AML-193 (cell line): ENCODE measurements at regions not wholly inside any gene's neighbourhood (a gene's known extent, or its start where the extent isn't known, plus 50 kb on each side); places are given as distances from the start of the nearest gene placed in this dataset.

ENCODE experiments used
- DNase-seq, 2 experiments: peaks; one replicate each; lab custom pipeline; 2025; lab: John Stamatoyannopoulos, UW

DNA sequence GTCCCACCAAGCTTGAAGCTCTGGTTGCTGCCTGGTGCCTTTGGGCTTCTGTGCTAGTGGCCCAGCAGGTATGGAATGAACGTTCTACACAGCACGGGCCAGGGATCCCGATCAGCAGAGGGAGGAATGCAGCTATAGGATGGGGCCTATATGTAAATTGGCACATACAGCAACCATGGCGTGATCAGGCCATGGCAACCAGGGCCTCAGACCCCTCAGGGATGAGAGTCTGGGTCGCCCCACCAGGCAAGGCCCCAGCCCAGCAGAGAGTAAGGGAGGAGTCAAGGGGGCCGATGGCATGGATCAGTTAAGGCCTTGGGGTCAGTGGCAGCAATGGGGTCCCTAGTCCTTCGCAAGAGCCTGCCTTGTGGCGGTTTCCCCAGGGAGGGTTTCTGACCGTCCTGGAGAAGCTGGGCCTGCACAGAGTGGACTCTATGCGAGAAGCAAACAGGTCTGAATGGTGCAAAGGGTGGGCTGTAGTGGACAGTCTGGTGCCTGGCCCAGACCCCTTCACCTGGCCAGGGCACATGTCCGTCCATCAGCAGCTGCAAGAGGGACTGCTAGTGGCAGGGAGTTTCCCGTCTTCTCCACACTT is 98.2 kb upstream of the SLC22A11 start:
- no peak for DNase-seq

DNA sequence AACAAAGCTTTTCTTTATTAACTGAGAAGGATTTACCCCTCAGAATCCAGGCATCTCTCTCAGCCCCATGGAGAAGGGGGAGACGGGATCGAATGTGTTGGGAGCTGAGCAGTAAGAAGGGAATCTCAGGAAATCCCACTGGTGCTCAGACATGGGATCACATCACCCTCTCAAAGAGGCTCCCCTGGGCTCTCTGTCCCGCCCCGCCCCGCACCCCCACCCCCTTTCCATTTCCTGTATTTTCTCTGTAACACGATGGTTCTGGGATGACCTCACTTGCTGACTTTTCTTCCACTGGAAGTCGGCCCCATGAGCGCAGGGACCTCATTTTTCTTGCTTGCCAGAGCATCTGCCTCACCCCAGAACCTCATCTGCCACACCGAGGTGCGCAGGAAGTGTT is 96.7 kb upstream of the SLC22A11 start:
- no peak for DNase-seq

DNA sequence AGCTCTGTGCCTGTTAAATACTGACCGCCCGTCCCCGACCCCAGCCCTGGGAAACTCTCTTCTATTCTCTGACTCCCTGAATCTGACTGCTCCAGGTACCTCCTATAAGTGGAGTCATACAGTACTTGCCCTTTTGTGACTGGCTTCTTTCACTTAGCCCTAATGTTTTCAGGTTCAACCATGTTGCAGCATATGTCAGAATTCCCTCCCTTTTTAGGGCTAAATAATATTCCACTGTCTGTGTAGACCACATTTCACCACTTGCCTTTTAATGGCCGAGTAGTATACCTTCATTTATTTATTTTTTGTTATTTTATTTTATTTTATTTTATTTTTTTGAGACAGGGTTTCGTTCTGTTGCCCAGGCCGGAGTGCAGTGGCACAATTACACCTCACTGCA is 96.1 kb upstream of the SLC22A11 start:
- DNase-seq: no peak

DNA sequence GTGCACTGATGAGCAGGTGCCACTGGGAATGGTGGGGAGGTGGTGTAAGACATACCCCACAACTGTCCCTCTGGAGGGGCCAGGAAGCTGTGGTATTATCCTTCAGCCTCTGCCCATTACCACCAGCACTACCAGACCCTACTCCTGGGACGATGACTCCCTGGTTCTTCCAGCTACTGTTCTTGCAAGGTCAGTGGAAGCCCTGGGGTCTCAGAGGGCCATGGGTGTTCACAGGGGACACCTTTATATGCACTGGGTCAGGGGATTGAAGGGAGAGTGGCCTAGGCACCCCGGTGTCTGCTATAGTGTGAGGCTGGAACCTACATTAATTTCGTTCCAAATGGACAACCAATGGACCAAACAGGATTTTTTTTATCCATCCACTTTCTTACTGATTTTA is 94.7 kb upstream of the SLC22A11 start:
- no peak for DNase-seq

DNA sequence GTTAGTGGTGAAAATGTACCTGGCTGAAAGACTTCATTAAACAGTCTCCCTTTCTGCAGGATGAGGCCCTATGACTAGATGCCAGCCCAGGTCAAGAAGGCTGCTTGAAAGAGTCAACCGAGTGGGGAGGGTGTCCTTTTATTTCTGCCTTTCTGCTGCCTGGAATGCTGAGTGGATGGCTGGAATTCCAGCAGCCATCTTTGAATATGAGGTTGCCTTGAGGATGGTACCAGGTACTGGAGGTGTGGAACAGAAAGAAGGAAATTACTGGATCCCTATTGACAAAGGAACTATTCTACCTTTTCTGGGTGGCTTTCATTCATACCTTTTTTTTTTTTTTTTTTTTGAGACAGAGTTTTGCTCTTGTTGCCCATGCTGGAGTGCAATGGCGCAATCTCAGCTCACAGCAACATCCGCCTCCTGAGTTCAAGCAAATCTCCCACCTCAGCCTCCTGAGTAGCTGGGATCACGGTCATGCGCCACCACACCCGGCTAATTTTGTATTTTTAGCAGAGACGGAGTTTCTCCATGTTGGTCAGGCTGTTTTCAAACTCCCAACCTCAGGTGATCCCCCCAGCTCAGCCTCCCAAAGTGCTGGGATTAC is 89.5 kb upstream of the SLC22A11 start:
- no peak for DNase-seq

DNA sequence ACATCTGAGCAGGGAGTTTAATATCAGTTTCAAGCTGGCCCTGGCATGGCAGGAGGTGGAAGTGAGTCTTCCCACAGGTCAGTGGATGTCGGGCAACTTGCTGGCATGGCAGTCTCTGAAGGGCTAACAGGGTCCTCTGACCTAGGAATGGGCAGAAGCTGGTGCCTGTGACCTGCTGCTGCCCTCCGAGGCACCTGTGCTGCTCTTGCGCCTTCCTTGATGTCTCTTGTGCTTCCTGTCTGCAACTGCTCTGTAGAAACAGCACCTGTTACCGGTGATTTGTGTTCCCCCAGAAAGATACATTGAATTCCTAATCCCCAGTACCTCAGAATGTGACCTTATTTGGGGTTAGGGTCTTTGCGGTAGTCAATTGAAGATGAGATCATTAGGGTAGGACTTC is 86.5 kb upstream of the SLC22A11 start:
- no peak for DNase-seq

DNA sequence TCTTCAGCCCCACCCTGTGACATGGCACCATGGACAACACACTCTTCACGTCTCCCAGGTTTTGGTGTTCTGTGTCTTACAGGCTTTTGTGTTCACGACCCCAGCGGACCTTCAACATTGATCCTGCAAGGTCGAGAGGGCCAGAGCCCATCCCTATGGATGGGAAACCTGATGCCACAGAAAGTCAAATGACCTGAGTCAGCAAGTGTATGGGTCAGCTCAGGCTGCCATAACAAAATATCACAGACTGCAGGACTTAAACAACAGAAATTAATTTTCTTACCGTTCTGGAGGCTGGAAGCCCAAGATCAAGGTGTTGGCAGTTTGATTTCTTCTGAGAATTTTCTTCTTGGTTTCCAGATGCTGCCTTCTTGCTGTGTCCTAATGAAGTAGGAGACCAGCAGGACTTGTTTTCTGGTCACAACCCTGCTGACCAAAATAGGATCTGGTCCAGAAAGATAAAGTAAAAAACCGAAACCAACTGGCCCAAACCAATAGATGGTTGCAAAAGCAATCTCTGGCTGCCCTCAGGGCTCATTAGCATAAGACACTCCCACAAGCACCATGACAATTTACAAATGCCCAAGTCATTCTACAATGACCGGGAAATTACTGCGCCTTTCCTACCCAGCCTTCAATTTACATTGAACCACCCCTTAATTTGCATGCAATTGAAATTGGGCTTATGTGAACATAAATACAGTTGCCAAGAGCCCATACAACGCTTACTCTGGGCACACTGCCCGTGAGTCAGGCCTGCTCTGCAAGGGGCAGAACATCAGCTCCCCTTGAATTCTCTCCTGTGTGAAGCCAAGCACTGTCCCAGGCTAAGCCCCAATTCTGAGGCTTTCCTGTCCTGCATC is 82.9 kb upstream of the SLC22A11 start:
- DNase-seq: no peak

DNA sequence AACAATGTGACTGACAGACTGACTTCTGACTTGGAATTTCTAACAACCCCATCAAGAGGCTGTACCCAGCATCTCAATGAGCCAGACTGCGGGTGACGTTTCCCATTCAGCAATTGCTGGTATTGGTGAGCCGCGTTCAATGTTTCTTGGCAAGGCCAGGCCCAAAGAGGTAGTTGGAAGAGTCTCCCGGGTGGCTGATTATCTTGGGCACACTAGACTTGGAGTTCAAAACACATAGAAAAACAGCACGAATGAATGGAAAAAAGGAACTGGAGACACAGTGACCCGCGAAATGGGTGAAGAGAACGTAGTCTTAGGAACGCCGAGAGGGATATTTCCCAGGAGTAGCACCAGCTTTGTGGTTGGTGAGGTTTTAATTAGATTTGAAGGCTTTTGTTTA is 81.1 kb upstream of the SLC22A11 start:
- DNase-seq: no peak

DNA sequence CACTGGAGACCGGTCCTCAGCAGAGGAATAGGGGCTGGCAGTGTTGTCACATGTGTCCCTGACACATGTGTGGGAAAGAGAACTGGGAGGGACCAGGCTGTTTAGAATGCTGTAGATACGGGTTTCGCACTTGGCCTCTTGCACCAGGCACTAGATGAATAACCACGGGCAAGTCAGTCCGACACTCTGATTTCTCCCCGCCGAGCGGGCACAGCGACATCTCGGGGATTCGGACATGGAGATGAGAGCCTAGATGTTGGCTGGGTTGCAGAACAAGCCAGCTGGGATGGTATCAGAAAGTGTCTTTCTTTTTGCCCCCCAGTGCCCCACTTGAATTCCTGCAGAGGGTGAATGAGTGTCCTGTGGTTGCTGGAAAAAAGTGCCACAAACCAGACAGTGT is 80.6 kb upstream of the SLC22A11 start:
- no peak for DNase-seq

DNA sequence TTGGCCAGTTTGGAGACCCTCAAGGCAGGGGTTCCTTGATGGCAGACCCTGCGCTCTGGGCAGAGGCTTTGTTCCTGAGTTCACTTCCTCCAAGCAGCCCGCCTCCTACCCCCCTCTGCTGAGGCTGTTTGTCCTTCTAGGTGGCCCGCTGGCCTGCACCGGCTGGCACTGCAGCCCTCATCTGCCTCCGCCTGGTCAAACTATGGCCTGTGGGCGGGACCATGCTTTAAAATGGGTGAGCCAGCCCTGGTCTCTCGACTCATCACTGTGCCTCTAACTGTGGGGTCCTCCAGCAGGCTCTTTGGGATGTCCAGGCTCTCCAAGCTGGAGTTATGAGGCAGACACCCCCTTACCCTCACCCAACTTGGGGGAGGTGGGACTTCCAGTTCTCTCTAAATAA is 78.9 kb upstream of the SLC22A11 start:
- DNase-seq: no peak

DNA sequence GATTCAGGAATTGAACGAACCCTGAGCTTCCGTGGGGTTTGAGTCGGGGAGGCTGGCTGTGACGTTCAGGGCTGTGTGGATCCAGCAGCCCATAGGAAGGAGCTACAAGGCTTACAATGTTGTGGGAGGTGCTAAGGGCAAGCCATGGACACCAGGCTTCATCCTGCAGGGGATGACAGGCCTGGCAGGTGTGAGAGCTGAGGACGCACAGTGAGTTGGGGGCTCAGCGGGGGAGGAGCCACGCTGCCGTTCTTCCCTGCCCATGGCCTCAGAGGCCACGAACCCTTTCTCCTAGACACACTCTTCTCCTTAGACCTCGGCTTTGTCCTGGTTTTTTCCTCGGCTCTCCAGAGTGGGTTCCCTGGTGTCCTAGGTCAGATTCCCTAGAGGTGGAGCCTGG is 78.1 kb upstream of the SLC22A11 start:
- DNase-seq: no peak

DNA sequence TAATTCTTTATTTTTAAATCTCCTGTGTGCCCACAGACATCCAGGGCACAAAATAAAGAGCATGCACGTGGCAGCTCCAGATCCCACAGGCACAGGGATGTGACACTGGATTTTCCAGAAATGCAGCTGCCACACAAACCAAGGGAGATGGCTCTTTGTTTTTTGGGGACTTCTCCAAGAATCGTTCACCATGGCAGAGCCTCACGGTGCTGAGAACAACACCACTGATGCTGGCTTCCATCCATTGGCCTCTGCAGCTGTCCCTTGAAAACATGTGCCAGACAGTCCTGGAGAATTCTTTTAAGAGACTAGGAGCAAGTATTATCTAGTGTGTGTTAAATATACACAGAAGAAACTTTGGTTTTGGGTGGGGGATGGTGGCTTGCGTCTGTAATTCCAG is 73.2 kb upstream of the SLC22A11 start:
- no peak for DNase-seq

DNA sequence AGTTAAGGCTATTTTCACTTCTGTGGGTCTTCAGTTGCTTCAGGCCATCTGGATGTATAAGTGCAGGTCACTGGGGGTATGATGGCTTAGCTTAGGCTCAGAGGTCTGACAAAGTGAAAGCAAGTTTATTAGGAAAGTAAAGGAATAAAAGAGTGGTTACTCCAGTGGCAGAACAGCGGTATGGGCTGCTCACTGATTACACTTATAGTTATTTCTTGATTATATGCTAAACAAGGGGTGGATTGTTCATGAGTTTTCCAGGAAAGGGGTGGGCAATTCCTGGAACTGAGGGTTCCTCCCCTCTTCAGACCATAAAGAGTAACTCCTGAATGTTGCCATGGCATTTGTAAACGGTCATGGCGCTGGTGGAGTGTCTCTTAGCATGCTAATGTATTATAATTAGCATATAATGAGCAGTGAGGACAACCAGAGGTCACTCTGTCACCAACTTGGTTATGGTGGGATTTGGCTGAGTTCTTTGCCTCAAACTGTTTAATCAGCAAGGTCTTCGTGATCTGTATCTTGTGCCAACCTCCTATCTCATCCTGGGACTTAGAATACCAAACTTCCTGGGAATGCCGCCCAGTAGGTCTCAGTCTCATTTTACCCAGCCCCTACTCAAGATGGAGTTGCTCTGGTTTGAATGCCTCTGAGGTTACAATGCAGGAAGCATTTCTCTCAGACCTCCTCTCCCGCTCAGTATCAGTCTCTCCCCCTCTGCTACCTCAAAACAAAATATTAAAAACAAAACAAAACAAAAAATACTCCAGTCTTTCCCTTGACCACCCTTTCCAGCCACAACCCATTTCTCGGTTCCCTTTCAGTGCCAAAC is 71.3 kb upstream of the SLC22A11 start:
- no peak for DNase-seq

DNA sequence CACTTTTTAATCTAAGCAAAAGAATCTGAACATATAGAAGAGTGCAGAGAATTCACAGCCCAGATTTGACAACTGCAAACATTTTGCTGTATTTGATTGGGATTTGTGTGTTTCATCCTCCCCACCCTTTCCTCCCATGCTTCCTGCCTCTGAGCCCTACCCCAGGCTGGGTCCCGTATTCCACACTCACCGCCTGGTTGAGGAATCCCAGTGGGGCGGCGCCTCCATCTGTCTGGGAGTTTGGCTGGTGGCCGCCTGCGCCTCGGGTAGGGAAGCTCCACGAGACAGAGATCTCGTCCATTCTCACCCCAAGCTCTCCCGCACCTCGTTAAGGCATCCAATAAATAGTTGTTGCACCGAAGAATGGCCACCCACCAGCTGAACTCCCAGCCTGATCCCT is 70.7 kb upstream of the SLC22A11 start:
- DNase-seq: no peak

DNA sequence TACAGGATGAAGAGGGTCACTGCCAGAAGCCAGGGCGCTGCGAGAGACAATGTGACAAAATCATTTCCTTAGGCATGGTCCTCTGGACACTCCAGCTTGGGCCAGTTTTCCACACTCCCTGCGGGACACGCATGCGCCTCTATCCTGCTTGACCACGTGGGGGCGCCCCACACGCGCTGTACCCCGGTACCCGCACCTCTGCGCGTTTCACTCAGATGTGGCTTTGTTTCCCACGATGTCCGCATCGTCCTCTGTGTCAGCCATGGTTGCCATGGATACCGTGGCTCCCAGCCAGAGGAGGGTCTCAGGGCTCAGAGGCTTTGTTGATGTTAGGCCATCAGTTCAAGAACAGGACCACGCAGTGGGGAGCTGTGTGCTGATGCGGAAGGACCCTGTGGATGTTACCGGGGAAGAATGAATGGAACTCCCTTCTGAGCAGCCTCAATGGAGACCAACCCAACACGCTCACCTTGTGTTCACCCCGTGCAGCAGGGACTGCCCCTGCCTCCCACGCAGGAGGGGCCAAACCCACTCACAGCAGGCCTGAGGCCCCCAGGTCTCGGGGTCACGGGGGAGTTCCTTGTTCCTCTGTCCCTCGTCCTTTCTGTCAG is 65.8 kb upstream of the SLC22A11 start:
- peak; percentile 2 to 21 for DNase-seq

DNA sequence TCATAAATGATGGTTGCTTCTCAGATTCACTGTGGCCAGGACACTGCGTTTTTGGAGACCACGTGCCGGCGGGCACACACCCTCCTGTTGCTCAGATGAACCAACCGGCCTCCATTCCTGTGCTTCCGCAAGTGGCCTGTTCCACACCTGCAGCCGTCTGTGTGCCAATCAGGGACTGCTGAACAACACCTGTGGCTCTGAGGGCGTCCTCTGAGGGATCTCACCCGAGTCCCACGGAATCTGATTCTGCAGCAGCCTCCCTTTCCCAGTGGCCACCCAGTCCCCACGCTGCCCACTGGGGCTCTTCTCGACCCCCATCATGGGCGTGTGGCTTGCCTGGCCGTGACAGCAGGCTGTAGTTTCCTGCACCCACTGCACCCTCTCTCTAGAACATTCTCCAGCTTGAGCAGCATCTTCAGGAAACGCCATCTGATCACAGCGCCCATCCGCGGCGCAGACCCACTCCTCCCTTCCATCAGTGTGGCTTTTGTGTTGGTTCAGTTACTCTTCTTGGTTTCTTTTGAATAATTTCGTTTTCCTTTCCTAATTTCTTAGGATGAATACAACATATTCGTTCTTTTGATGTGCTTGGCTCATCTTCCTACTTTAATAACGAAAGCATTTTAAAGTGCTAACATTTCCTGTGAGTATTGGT is 65.1 kb upstream of the SLC22A11 start:
- no peak for DNase-seq

DNA sequence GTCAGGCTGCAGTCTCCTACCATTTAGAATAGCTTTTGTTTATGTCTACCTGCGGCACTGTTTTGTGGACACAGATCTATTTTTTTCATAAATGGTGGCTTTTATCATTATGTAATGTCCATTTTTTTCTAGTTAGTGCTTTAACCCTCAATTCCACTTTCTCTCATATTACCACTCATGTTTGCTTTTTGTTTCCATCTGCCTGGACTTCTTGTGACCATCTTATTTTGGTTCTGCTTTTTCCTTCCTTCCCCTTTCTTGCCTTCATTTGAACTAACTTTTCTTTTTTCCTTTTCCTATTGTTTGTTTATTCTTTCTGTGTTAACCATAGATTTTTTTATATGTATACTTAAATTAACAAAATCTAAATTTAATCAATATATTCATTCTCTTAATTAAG is 63.2 kb upstream of the SLC22A11 start:
- DNase-seq: peak; percentile 56 to 69

DNA sequence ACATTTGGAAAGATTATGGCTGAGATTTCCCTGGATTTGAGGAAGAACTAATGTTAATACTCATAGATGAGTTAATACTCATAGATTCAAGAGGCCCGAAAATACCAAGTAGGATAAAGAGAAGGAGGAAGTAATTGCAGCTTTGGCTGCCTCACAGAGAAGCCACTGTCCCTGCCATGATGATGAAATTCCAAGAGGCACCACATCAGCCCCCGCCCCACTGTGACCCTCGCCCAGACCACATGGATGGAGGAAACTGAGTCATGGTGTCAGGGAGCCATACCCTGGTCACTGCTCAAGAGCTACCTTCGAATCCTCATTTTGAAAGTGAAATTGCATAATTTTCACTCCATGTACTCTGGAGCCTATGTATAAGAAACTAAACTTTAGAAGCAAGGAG is 57.6 kb upstream of the SLC22A11 start:
- peak; percentile 26 to 34 for DNase-seq

DNA sequence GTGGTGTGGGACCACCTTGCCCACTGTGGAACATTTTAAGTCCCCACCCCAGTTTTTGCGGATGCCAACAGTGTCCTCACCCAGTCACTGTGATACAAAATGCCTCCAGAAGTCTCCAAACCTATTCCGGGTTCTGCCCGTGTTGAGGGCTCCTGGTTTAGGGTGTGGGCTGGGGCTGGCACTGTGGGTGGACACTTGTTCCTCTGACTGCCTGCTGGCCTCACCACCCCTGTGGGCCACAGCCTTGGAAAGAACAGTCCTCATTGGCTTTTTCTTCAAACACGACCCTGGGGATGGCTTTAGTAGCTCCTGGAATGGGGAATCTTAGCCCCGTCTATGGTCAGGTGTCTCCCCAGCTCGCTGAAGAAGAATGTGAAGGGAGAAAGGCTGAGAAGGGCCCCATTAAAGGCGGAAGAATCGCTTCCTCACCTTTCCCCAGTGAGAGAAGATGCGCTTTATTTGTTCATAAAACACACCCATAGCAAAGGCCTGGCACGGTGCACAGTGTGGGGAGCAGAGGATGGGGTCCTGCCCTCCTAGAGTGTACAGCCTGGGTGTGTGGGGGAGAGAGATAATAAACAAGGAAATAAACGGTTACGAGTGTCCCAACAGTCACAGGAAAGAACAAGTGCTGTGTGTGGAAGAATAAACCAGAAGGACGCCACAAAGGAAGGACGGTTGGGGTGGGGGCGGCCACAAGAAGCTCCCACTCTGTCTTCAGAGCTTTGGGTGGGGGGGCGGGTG is 56.3 kb upstream of the SLC22A11 start:
- DNase-seq: peak in 1 of 2 experiments; percentile 4

DNA sequence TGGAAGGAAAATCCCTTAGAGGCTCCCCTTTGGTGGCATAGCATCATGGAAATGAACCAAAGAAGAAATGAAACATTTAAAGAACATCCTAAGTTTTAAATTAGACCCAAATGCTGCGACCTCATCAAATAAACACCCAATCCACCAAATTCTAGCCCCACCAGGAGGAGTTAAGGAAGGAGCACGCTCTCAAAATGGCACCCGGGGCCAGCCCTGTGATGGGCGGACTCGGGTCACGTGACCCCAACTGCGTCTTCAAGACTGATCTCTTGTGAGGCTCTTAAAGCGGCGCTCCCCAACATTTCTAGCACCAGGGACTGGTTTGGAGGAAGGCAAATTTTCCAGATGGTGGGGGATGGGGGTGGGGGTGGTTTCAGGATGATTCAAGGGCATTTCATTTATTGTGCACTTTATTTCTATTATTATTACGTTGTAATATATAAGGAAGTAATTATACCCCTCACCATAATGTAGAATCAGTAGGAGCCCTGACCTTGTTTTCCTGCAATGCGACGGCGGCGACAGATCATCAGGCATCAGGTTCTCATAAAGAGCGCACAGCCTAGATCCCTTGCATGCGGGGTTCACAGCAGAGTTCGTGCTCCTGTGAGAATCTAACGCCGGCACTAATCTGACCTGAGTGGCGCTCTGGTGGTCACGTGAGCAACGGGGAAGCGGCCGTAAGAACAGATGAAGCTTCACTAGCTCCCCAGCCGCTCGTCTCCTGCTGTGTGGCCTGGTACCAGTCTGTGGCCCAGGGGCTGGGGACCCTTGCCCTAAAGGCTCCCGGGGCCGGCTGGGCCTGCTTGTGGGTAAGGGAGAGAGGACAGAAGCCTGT is 55.3 kb upstream of the SLC22A11 start:
- no peak for DNase-seq
